ENCODE measurements at regions not wholly inside any gene's neighbourhood (a gene's known extent, or its start where the extent isn't known, plus 50 kb on each side); places are given as distances from the start of the nearest gene placed in this dataset.

DNA sequence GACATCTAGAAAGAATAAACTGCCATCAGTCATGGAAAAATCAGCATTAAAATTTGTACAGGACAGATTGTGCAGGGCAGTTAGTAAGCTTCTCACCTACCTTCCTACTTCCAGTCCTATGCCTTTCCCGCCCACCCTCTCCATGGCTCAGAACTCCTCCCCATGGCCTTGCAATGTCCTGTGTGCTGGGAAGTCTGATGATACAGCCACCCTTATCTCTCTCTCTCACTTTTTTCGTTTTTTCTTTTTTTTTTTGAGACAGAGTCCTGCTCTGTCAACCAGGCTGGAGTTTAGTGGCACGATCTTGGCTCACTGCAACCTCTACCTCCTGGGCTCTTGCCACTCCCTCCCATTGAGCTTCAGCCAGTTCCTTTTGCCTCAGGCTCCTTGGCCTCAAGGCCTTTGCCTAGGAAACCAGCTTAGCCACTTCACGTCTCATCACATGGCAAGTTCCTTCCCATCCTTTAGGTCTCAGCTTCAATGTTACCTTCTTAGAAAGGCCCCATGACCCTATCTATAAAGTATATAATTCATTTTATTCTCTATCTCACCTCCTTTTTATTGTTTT is 259.7 kb downstream of the NKX6-1 start:
- H3K4me1 ChIP-seq (ENCODE audit: control insufficient read depth, insufficient read depth, low read length): no peaks in the 10 kb centered on the region
- H3K36me3 ChIP-seq (ENCODE audit: control insufficient read depth, insufficient read depth, low read length): no peaks in the 10 kb centered on the region
- H3K4me3 Mint-ChIP-seq: no peak overlapping the region
- no peaks in the 10 kb centered on the region for H3K27me3 ChIP-seq (ENCODE audit: control insufficient read depth, insufficient read depth, low read length)
- no peak overlapping the region for H3K27ac ChIP-seq (ENCODE audit: low read length)
- ATAC-seq: peak in 1 of 3 donors; percentile 10
- no peaks in the 10 kb centered on the region for H3K27me3 Mint-ChIP-seq (ENCODE audit: low read depth in 2 of 2)
- no peaks in the 10 kb centered on the region for H3K9me3 ChIP-seq (ENCODE audit: control insufficient read depth, insufficient read depth, low read length)
- H3K4me3 ChIP-seq (ENCODE audit: low read length): no peak overlapping the region
- TF ChIP-seq, protein P1, sequence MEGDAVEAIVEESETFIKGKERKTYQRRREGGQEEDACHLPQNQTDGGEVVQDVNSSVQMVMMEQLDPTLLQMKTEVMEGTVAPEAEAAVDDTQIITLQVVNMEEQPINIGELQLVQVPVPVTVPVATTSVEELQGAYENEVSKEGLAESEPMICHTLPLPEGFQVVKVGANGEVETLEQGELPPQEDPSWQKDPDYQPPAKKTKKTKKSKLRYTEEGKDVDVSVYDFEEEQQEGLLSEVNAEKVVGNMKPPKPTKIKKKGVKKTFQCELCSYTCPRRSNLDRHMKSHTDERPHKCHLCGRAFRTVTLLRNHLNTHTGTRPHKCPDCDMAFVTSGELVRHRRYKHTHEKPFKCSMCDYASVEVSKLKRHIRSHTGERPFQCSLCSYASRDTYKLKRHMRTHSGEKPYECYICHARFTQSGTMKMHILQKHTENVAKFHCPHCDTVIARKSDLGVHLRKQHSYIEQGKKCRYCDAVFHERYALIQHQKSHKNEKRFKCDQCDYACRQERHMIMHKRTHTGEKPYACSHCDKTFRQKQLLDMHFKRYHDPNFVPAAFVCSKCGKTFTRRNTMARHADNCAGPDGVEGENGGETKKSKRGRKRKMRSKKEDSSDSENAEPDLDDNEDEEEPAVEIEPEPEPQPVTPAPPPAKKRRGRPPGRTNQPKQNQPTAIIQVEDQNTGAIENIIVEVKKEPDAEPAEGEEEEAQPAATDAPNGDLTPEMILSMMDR (IDR thresholded peaks at IDR 0.05): no peak
- 82% methylated on average over 4 of the region's 4 CpGs for WGBS (ENCODE audit: insufficient coverage)
- no peaks in the 10 kb centered on the region for H3K36me3 Mint-ChIP-seq
- no peaks in the 10 kb centered on the region for H3K4me1 Mint-ChIP-seq
- DNase-seq: no peak
- no peak overlapping the region for H3K27ac Mint-ChIP-seq
- peaks cover 5 to 6% of the 10 kb centered on the region in 2 donors for H3K9me3 Mint-ChIP-seq
- intact Hi-C loops (cut with micrococcal nuclease): no loop called here

DNA sequence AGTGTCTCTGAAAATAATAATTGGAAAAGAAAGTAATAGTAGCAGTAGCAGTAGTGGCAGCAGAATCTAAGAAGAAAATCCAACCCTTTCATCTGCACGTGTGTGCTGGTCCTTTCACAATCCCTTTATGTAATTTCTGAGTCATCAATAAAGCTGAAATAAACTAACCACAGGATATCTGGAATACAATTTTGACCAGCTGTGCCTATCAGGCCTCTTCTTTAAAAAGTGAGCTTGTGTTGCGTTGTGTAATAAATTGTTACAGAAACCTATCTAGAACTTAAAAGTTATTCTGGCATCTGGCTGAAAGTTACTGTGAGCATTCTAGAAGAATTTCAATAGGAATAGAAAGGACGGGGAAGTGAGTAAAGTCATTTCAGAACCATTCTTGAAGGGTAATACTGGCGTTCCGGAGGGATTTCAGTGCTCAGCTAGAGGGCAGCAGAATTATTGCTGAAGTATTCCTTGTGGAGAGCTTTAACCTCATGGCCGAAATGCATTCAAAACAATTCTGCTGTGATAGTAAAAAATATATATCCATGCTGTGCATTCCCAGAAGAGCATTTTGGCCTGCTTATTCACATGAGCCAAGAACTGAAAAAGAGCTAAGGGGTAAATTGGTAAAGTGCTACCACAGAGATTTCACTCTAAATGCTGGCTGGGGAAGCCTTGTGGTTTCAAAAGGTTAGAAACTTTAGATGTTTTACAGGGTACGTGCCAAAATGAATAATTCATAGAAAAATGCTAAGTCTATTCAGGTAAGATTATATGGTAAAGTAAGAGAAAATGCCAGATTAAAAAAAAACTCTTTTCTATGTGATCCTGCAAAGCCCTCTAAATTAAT is 260.6 kb downstream of the NKX6-1 start:
- Histone ChIP-seq H3K36me3 (ENCODE audit: control insufficient read depth, insufficient read depth, low read length) (no peaks in the 10 kb centered on the region), H3K27ac (ENCODE audit: low read length) (no peak overlapping the region), H3K9me3 (ENCODE audit: control insufficient read depth, insufficient read depth, low read length) (no peaks in the 10 kb centered on the region), H3K27me3 (ENCODE audit: control insufficient read depth, insufficient read depth, low read length) (no peaks in the 10 kb centered on the region), H3K4me1 (ENCODE audit: control insufficient read depth, insufficient read depth, low read length) (no peaks in the 10 kb centered on the region), H3K4me3 (ENCODE audit: low read length) (no peak overlapping the region)
- no peak overlapping the region for H3K4me3 Mint-ChIP-seq
- H3K36me3 Mint-ChIP-seq: no peaks in the 10 kb centered on the region
- TF ChIP-seq, protein P1 (IDR thresholded peaks at IDR 0.05): no peak
- intact Hi-C loops (cut with micrococcal nuclease): no loop called here
- ATAC-seq (no peak), DNase-seq (no peak)
- H3K27ac Mint-ChIP-seq: no peak overlapping the region
- H3K4me1 Mint-ChIP-seq: no peaks in the 10 kb centered on the region
- peaks cover 5 to 6% of the 10 kb centered on the region in 2 donors for H3K9me3 Mint-ChIP-seq
- H3K27me3 Mint-ChIP-seq (ENCODE audit: low read depth in 2 of 2): no peaks in the 10 kb centered on the region
- 62% methylated on average over 7 of the region's 7 CpGs for WGBS (ENCODE audit: insufficient coverage)

DNA sequence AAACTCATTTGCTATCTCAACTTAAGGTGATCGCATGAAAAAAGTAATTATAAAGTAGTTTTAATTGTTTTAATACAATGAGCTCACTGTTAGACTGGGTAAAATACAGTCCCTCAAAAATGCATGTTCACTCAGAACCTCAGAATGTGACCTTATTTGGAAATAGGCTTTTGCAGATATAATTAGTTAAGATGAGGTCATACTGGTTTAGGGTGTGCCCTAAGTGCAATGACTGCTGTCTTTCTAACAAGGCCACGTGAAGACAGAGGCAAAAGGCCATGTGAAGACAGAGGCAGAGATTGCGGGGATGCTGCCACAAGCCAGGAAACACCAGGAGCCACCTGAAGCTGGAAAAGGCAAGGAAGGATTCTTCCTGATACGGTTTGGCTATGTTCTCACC is 262.1 kb downstream of the NKX6-1 start:
- WGBS (ENCODE audit: insufficient coverage): 66% methylated on average over 3 of the region's 4 CpGs
- no peaks in the 10 kb centered on the region for H3K9me3 ChIP-seq (ENCODE audit: control insufficient read depth, insufficient read depth, low read length)

More for the DNA sequence above, 262.1 kb downstream of the NKX6-1 start:
- Histone ChIP-seq H3K4me1 (ENCODE audit: control insufficient read depth, insufficient read depth, low read length) (no peaks in the 10 kb centered on the region), H3K36me3 (ENCODE audit: control insufficient read depth, insufficient read depth, low read length) (no peaks in the 10 kb centered on the region), H3K27ac (ENCODE audit: low read length) (no peak overlapping the region), H3K27me3 (ENCODE audit: control insufficient read depth, insufficient read depth, low read length) (no peaks in the 10 kb centered on the region), H3K4me3 (ENCODE audit: low read length) (no peak overlapping the region)
- intact Hi-C loops (cut with micrococcal nuclease): no loop called here
- Mint-ChIP-seq H3K36me3 (no peaks in the 10 kb centered on the region), H3K4me1 (no peaks in the 10 kb centered on the region), H3K4me3 (no peak overlapping the region), H3K27me3 (ENCODE audit: low read depth in 2 of 2) (no peaks in the 10 kb centered on the region), H3K27ac (no peak overlapping the region), H3K9me3 (peaks cover 8% of the 10 kb centered on the region in 2 donors)
- ATAC-seq (no peak), DNase-seq (no peak)
- TF ChIP-seq, protein P1 (IDR thresholded peaks at IDR 0.05): no peak
